ENCODE measurements at regions not wholly inside any gene's neighbourhood (a gene's known extent, or its start where the extent isn't known, plus 50 kb on each side); places are given as distances from the start of the nearest gene placed in this dataset.

GRCh38 chr3:13723676-13724207, 156.1 kb downstream of the WNT7A start:
- no peak for DNase-seq (ENCODE audit: low read depth)
- TF ChIP-seq CTCF (IDR thresholded peaks at IDR 0.05; ENCODE audit: insufficient read depth, low read depth, low read length, missing control alignments): no peak
- H3K4me3 ChIP-seq (ENCODE audit: low read depth, low read length): no peak overlapping the region

- no peak overlapping the region for H3K4me3 ChIP-seq (ENCODE audit: low read depth, low read length)
- DNase-seq (ENCODE audit: low read depth): no peak
- TF ChIP-seq CTCF (IDR thresholded peaks at IDR 0.05; ENCODE audit: insufficient read depth, low read depth, low read length, missing control alignments): no peak
Observed at GRCh38 chr3:13722178-13722577, 157.7 kb downstream of the WNT7A start.

GRCh38 chr3:13718436-13718835, 161.4 kb downstream of the WNT7A start:
- DNase-seq (ENCODE audit: low read depth): no peak
- H3K4me3 ChIP-seq (ENCODE audit: low read depth, low read length): no peak overlapping the region

GRCh38 chr3:13718000-13718399, 161.9 kb downstream of the WNT7A start:
- DNase-seq (ENCODE audit: low read depth): no peak
- no peak for TF ChIP-seq CTCF (IDR thresholded peaks at IDR 0.05; ENCODE audit: insufficient read depth, low read depth, low read length, missing control alignments)
- no peak overlapping the region for H3K4me3 ChIP-seq (ENCODE audit: low read depth, low read length)

More at GRCh38 chr3:13718436-13718835, 161.4 kb downstream of the WNT7A start:
- no peak for TF ChIP-seq CTCF (IDR thresholded peaks at IDR 0.05; ENCODE audit: insufficient read depth, low read depth, low read length, missing control alignments)

- TF ChIP-seq CTCF (IDR thresholded peaks at IDR 0.05; ENCODE audit: insufficient read depth, low read depth, low read length, missing control alignments): no peak
- no peak overlapping the region for H3K4me3 ChIP-seq (ENCODE audit: low read depth, low read length)
- DNase-seq (ENCODE audit: low read depth): no peak
Observed at GRCh38 chr3:13717222-13717895, 162.5 kb downstream of the WNT7A start.

- H3K4me3 ChIP-seq (ENCODE audit: low read depth, low read length): no peak overlapping the region
- DNase-seq (ENCODE audit: low read depth): no peak
- TF ChIP-seq CTCF (IDR thresholded peaks at IDR 0.05; ENCODE audit: insufficient read depth, low read depth, low read length, missing control alignments): no peak
Observed at GRCh38 chr3:13716540-13717221, 163.2 kb downstream of the WNT7A start.

Measured in GM12865 (cell line).